Ovary (tissue), 7 donors: ENCODE measurements at regions not wholly inside any gene's neighbourhood (a gene's known extent, or its start where the extent isn't known, plus 50 kb on each side); places are given as distances from the start of the nearest gene placed in this dataset.

Experiments
- DNase-seq, 5 donors: peaks; one replicate each; pipeline ENCODE4 v3.0.0-alpha.2; 2019 to 2020
- H3K27ac ChIP-seq, 2 donors: fragments of 200-600 bp; one replicate each; pipeline versions ENCODE4 v1.5.1 to v1.8.0; 2019 to 2022
- H3K27me3 ChIP-seq: fragments of 200-600 bp; one replicate; pipeline ENCODE4 v1.8.0; 2022
- H3K36me3 ChIP-seq: fragments of 200-600 bp; sonication (generic); one replicate; pipeline ENCODE4 v1.5.1; 2019
- H3K4me1 ChIP-seq: one replicate; pipeline ENCODE4 v1.8.1; 2013; ENCODE audit warnings: mild to moderate bottlenecking, moderate library complexity; ENCODE audit not compliant: insufficient read depth
- H3K4me3 ChIP-seq: fragments of 200-600 bp; sonication (generic); one replicate; pipeline ENCODE4 v1.5.1; 2017
- H3K9me3 ChIP-seq, 2 donors: fragments of 200-600 bp in 1 of 2; sonication (generic) in 1 of 2; one replicate each; pipeline versions ENCODE4 v1.5.1 to v1.8.1; 2013 to 2019; ENCODE audit warnings: mild to moderate bottlenecking in 1 of 2, moderate library complexity in 1 of 2
- EP300 ChIP-seq: sonication (generic); formaldehyde crosslinking; IDR thresholded peaks from one replicate; pipeline ENCODE4 v1.6.1; 2017; ENCODE audit warnings: antibody characterized with exemption
- POLR2A ChIP-seq: fragments of 450-650 bp; IDR thresholded peaks from one replicate; pipeline ENCODE4 v1.6.1; 2017; ENCODE audit warnings: antibody characterized with exemption, mild to moderate bottlenecking, moderate library complexity
- WGBS, 3 donors: extraction: QIAGEN DNeasy Blood & Tissue Kit in 1 of 3; methylation state at CpG; one replicate each; pipeline versions ENCODE4 v1.1.5 to v1.1.7; 2013 to 2017; 5-methylcytosine and 5-hydroxymethylcytosine counted together
- intact Hi-C, 4 donors: fragments of 100-400 bp; cut with DNase I; formaldehyde crosslinking; loops; one replicate each; pipeline versions ENCODE4 v1.11.0 to v1.15.1; 2022 to 2023
- TF ChIP-seq, protein P1 (sequence below), 3 donors: fragments of 450-650 bp in 2 of 3; fragments of 200-600 bp in 1 of 3; IDR thresholded peaks; one replicate each; pipeline versions ENCODE4 v1.5.1 to v1.8.0; 2016 to 2022; ENCODE audit warnings: antibody characterized with exemption in 3 of 3, mild to moderate bottlenecking in 1 of 3
- donor health status: DM: no; HTN: no; CAD: no; lungs with moderate emphysema.
- donor health status: DM: no; HTN: no; CAD: no.
- donor health status: Bipolar disorder and iron deficiency.
- donor health status: DM: no; HTN: no; CAD: no.
- donor health status: DM: yes; HTN: yes; CAD: no.

DNA sequence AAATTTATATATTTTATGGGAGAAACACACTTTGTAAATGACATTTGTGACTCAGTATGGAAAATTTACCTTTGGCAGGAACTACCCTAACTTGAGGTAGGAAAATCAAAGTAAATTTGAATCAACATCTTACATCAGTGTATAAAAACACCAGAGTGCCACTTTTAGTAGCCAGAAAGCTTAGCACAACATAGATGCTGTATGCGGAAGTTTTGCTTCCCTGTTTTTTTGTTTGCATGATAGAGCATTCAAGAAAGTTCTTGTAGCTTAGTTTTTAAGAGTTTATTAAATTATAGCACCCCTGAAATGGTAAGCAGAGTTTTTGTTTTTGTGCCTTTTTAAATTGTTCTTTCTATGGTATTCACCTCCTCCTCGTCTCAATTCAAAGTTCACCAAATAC is 120.8 kb upstream of the RAP2B start:
- Histone ChIP-seq H3K4me3 (no peak overlapping the region), H3K27ac (no peak overlapping the region), H3K36me3 (no peaks in the 10 kb centered on the region), H3K4me1 (peaks cover 2% of the 10 kb centered on the region), H3K27me3 (no peaks in the 10 kb centered on the region), H3K9me3 (no peaks in the 10 kb centered on the region)
- intact Hi-C loops = loop anchor here in 2 of 4 donors (10.0 kb wide), 3 partner anchors 554 to 934 kb away; no protein-coding TSS in a partner anchor
- no peak for TF ChIP-seq EP300
- TF ChIP-seq POLR2A = no peak
- TF ChIP-seq, protein P1, sequence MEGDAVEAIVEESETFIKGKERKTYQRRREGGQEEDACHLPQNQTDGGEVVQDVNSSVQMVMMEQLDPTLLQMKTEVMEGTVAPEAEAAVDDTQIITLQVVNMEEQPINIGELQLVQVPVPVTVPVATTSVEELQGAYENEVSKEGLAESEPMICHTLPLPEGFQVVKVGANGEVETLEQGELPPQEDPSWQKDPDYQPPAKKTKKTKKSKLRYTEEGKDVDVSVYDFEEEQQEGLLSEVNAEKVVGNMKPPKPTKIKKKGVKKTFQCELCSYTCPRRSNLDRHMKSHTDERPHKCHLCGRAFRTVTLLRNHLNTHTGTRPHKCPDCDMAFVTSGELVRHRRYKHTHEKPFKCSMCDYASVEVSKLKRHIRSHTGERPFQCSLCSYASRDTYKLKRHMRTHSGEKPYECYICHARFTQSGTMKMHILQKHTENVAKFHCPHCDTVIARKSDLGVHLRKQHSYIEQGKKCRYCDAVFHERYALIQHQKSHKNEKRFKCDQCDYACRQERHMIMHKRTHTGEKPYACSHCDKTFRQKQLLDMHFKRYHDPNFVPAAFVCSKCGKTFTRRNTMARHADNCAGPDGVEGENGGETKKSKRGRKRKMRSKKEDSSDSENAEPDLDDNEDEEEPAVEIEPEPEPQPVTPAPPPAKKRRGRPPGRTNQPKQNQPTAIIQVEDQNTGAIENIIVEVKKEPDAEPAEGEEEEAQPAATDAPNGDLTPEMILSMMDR (IDR thresholded peaks at IDR 0.05) = no peak
- DNase-seq = no peak
- WGBS, 3 donors = 65 to 82% (median 73%) methylated on average over 2 of the region's 2 CpGs

DNA sequence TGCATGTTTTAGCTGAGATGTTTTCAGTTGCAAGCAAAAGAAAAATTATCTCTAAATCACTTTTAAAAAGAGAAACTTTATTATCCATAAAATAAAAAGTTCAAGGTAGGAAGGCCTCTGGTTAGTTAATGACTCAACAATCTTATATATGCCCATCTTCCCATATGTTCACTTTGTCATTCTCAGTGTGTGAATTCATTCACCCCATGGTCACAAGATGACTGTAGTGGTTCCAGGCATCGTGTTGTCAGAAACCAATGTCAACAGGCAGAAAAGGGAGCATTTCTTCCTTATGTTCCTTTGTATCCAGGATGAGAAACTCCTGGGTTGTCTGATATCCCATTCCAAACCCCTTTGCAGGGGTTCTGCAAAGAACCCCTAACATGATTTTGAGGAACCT is 119.9 kb upstream of the RAP2B start:
- whole genome bisulfite sequencing, 3 donors = 69 to 80% (median 75%) methylated on average over 1 of the region's 1 CpG
- TF ChIP-seq POLR2A (no peak), EP300 (no peak)
- TF ChIP-seq, protein P1 (IDR thresholded peaks at IDR 0.05) = no peak
- Histone ChIP-seq H3K27me3 (no peaks in the 10 kb centered on the region), H3K4me3 (no peak overlapping the region), H3K9me3 (no peaks in the 10 kb centered on the region), H3K4me1 (peaks cover 2% of the 10 kb centered on the region), H3K36me3 (no peaks in the 10 kb centered on the region), H3K27ac (no peak overlapping the region)
- intact Hi-C loops = loop anchor here in 2 of 4 donors (10.0 kb wide), 3 partner anchors 553 to 933 kb away; no protein-coding TSS in a partner anchor
- DNase-seq = no peak

DNA sequence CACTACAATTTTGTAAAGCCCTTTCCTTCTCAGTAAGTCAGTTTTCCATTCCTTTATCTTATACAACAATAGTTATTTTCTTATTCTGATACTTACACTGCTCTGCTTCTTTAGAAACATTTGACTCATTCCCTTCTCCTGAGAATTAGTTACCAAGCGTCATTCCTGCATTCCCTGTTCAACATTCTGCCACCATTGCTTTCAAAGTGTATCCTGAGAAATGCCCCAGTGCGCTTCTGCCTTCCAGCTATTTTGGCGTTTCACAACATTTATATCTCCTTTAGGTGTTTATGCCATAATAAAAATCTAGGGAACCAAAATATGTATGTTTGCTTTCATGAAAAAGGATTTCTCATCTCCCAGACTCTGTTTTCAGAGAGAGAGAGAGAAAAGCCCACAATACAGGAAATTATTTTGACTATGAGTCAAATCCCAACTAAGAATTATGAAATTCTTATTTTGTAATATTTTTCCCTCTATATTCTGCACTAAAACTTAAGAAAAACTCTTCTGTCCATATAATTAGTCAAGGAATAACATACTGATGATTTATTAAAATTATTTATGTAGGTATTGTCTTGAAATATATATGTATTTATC is 118.2 kb upstream of the RAP2B start:
- peaks cover 2% of the 10 kb centered on the region for H3K4me1 ChIP-seq
- 11 to 26% (median 14%) methylated on average over 3 of the region's 3 CpGs for WGBS, 3 donors

DNA sequence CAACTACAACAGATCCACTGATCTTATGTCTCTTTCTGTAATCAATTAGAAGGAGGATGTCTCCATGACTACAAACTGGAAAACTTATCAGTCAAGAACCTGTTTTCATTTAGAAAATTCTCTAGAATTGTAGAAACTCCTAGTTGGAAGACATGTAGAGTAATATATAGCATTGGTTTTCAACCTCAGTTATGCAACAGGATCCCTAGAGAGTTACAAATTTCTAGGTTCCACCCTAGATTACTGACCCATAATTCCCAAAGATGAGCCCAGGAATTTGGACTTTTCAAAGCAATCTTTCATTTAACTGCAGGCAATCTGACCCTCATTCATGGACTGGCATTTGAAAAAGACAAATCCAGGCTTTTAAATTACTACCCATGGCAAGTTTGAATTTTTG is 116.9 kb upstream of the RAP2B start:
- intact Hi-C loops = loop anchor here in 2 of 4 donors (10.0 kb wide), 3 partner anchors 550 to 930 kb away; no protein-coding TSS in a partner anchor
- no peaks in the 10 kb centered on the region for H3K9me3 ChIP-seq
- DNase-seq = no peak
- no peaks in the 10 kb centered on the region for H3K27me3 ChIP-seq
- H3K4me1 ChIP-seq = peaks cover 2% of the 10 kb centered on the region
- TF ChIP-seq EP300 (no peak), POLR2A (no peak)
- TF ChIP-seq, protein P1 (IDR thresholded peaks at IDR 0.05) = no peak
- H3K27ac ChIP-seq = no peak overlapping the region
- no peaks in the 10 kb centered on the region for H3K36me3 ChIP-seq
- no peak overlapping the region for H3K4me3 ChIP-seq

More for the DNA sequence above, 118.2 kb upstream of the RAP2B start:
- no peak for DNase-seq
- H3K9me3 ChIP-seq = no peaks in the 10 kb centered on the region
- no peak overlapping the region for H3K27ac ChIP-seq
- TF ChIP-seq EP300 = no peak
- TF ChIP-seq POLR2A = no peak
- TF ChIP-seq, protein P1 (IDR thresholded peaks at IDR 0.05) = no peak
- intact Hi-C loops = loop anchor here in 2 of 4 donors (10.0 kb wide), 3 partner anchors 551 to 931 kb away; no protein-coding TSS in a partner anchor
- no peaks in the 10 kb centered on the region for H3K27me3 ChIP-seq
- H3K36me3 ChIP-seq = no peaks in the 10 kb centered on the region
- H3K4me3 ChIP-seq = no peak overlapping the region
